ENCODE measurements at regions not wholly inside any gene's neighbourhood (a gene's known extent, or its start where the extent isn't known, plus 50 kb on each side); places are given as distances from the start of the nearest gene placed in this dataset.

GRCh38 chr2:71905205-71905604 is 242.5 kb downstream of the CYP26B1 start:
- no peak overlapping the region for H3K4me2 ChIP-seq
- no peak overlapping the region for H3K4me3 ChIP-seq (IDR thresholded peaks at IDR 0.05; ENCODE audit: insufficient read depth, low read depth, low read length)
- H3K79me2 ChIP-seq (ENCODE audit: insufficient read depth, low read depth), result no peaks in the 10 kb centered on the region
- H3K9ac ChIP-seq, result no peak overlapping the region
- H3K4me1 ChIP-seq (ENCODE audit: low read depth, poor library complexity, severe bottlenecking), result no peaks in the 10 kb centered on the region
- H3K27ac ChIP-seq, result no peak overlapping the region
- H3K36me3 ChIP-seq (ENCODE audit: insufficient read depth), result no peaks in the 10 kb centered on the region
- no peak overlapping the region for H2AFZ ChIP-seq (ENCODE audit: low read depth)
- no peaks in the 10 kb centered on the region for H4K20me1 ChIP-seq (ENCODE audit: insufficient read depth)
- H3K27me3 ChIP-seq (ENCODE audit: insufficient read depth, low read depth), result no peaks in the 10 kb centered on the region
- no peak for TF ChIP-seq CTCF (conservative IDR thresholded peaks at IDR 0.05; ENCODE audit: low read depth, low read length)

GRCh38 chr2:71903841-71904240 is 243.8 kb downstream of the CYP26B1 start:
- H3K4me1 ChIP-seq (ENCODE audit: low read depth, poor library complexity, severe bottlenecking), result no peaks in the 10 kb centered on the region
- TF ChIP-seq CTCF (conservative IDR thresholded peaks at IDR 0.05; ENCODE audit: low read depth, low read length), result no peak

GRCh38 chr2:71901466-71901865 is 246.2 kb downstream of the CYP26B1 start:
- H3K4me2 ChIP-seq, result no peak overlapping the region
- no peak overlapping the region for H3K9ac ChIP-seq
- no peak overlapping the region for H2AFZ ChIP-seq (ENCODE audit: low read depth)
- no peak for TF ChIP-seq CTCF (conservative IDR thresholded peaks at IDR 0.05; ENCODE audit: low read depth, low read length)
- H3K4me3 ChIP-seq (IDR thresholded peaks at IDR 0.05; ENCODE audit: insufficient read depth, low read depth, low read length), result no peak overlapping the region
- H4K20me1 ChIP-seq (ENCODE audit: insufficient read depth), result no peaks in the 10 kb centered on the region
- H3K27me3 ChIP-seq (ENCODE audit: insufficient read depth, low read depth), result no peaks in the 10 kb centered on the region
- H3K4me1 ChIP-seq (ENCODE audit: low read depth, poor library complexity, severe bottlenecking), result no peaks in the 10 kb centered on the region
- H3K27ac ChIP-seq, result no peak overlapping the region
- H3K36me3 ChIP-seq (ENCODE audit: insufficient read depth), result no peaks in the 10 kb centered on the region
- no peaks in the 10 kb centered on the region for H3K79me2 ChIP-seq (ENCODE audit: insufficient read depth, low read depth)

More at GRCh38 chr2:71903841-71904240, 243.8 kb downstream of the CYP26B1 start:
- no peaks in the 10 kb centered on the region for H3K27me3 ChIP-seq (ENCODE audit: insufficient read depth, low read depth)
- no peak overlapping the region for H3K27ac ChIP-seq
- H3K9ac ChIP-seq, result no peak overlapping the region
- no peak overlapping the region for H3K4me3 ChIP-seq (IDR thresholded peaks at IDR 0.05; ENCODE audit: insufficient read depth, low read depth, low read length)
- H3K4me2 ChIP-seq, result no peak overlapping the region
- no peaks in the 10 kb centered on the region for H4K20me1 ChIP-seq (ENCODE audit: insufficient read depth)
- no peaks in the 10 kb centered on the region for H3K36me3 ChIP-seq (ENCODE audit: insufficient read depth)
- no peak overlapping the region for H2AFZ ChIP-seq (ENCODE audit: low read depth)
- H3K79me2 ChIP-seq (ENCODE audit: insufficient read depth, low read depth), result no peaks in the 10 kb centered on the region

- Histone ChIP-seq H3K4me3 (IDR thresholded peaks at IDR 0.05; ENCODE audit: insufficient read depth, low read depth, low read length) (no peak overlapping the region), H4K20me1 (ENCODE audit: insufficient read depth) (no peaks in the 10 kb centered on the region), H3K27ac (no peak overlapping the region), H3K36me3 (ENCODE audit: insufficient read depth) (no peaks in the 10 kb centered on the region), H3K9ac (no peak overlapping the region), H3K4me2 (no peak overlapping the region), H3K4me1 (ENCODE audit: low read depth, poor library complexity, severe bottlenecking) (no peaks in the 10 kb centered on the region), H3K27me3 (ENCODE audit: insufficient read depth, low read depth) (no peaks in the 10 kb centered on the region), H3K79me2 (ENCODE audit: insufficient read depth, low read depth) (no peaks in the 10 kb centered on the region), H2AFZ (ENCODE audit: low read depth) (no peak overlapping the region)
- TF ChIP-seq CTCF (conservative IDR thresholded peaks at IDR 0.05; ENCODE audit: low read depth, low read length), result no peak
These were observed 248.6 kb downstream of the CYP26B1 start for GRCh38 chr2:71898851-71899681.
